HG02870 (cell line): ENCODE measurements at regions not wholly inside any gene's neighbourhood (a gene's known extent, or its start where the extent isn't known, plus 50 kb on each side); places are given as distances from the start of the nearest gene placed in this dataset.
A peak's percentile ranks its signal among the peaks of the same experiment; 100 is the strongest.
"Not testable (repeated sequence)": the region's sequence is repeated elsewhere in the genome, so short reads cannot be mapped to it uniquely, and the experiment has no call there.

Experiments
- ATAC-seq: cut with Tn5 transposase; IDR thresholded peaks from one replicate; pipeline ENCODE4 v1.9.1; 2021; ENCODE audit warnings: mild to moderate bottlenecking, moderate library complexity; ENCODE audit not compliant: unreplicated experiment

GRCh38 chr2:22902662-22903165 lies 482.3 kb upstream of the KLHL29 start:
- ATAC-seq = no peak

GRCh38 chr2:22903616-22904015 lies 481.4 kb upstream of the KLHL29 start:
- ATAC-seq = no peak

- peak; percentile 76 for ATAC-seq
These were observed 480.8 kb upstream of the KLHL29 start for GRCh38 chr2:22904126-22904684.

GRCh38 chr2:22907330-22907729 lies 477.6 kb upstream of the KLHL29 start:
- no peak for ATAC-seq

DNA sequence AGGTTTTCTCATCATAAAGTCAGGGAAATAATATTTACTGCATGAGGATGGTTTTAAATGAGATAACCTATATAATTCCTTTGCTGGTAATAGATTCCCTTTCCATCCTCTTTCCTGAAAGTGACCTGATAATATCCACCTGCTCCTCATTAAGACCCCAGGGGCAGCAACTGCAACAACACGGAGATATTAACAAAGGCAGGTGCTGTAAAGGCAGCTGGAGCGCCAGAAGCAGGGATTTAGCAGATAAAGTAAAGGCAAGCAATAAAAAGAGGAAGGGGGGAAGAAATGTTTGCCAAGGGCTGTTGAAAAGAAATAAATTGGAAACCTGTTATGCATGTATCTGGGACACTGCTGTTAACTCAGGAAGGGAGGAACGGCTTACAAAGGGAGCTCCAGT lies 472.6 kb upstream of the KLHL29 start:
- ATAC-seq = no peak

DNA sequence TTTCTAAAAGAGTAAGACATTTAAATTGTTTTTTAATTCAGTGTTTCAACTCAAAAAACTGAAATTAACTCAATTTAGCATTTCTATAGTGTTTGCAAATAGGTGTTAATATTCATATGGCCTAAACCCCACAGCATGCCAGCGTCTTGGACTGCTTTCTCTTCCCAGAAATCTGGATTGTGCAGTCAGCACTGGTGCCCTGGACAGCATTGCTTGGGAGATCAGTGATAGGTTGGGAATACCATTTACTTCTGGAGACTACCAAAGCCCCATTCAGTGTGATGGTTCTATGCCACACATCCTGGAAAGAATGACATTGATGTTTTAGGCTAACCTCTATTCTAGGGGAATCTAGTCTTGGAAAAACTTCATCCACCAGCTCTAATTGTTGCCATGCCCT lies 455.0 kb upstream of the KLHL29 start:
- ATAC-seq = no peak

DNA sequence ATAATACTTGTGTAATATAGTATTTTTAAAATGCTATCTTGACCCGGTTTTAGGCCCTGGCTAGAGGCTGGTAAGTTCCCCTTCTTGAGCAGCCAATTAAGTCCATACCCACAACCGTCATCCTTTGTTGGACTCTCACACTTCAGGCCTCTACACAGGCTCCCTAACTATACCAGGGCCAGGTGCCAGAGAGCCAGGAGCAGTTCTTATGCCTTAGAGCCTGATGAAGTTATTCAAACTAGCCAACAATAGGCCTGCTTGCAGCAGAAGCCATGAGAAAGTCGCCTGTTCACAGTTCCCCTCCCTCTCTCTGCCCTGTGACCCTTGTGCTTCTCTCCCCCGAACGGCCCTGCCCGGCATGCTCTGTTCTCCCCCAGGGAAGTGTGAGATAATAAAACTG lies 454.2 kb upstream of the KLHL29 start:
- no peak for ATAC-seq

GRCh38 chr2:22932288-22932687 lies 452.7 kb upstream of the KLHL29 start:
- no peak for ATAC-seq

DNA sequence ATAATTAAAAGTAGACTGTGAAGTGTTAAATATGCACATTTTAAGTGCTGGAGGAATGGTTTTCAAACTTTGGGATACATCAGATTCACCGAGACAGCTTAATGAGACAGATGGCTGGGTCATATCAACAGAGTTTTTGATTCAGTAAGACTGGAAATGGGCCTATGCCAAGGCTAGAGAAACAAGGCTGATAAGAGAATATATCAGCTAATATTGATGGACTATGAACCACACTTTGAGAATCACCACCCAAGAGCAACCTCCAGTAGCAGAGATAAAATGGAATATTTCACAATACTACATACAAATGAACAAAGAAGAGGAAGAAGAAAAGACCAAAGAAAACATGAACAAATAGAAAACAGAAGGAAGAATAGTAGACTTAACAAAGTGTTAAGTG lies 450.2 kb upstream of the KLHL29 start:
- ATAC-seq = no peak

DNA sequence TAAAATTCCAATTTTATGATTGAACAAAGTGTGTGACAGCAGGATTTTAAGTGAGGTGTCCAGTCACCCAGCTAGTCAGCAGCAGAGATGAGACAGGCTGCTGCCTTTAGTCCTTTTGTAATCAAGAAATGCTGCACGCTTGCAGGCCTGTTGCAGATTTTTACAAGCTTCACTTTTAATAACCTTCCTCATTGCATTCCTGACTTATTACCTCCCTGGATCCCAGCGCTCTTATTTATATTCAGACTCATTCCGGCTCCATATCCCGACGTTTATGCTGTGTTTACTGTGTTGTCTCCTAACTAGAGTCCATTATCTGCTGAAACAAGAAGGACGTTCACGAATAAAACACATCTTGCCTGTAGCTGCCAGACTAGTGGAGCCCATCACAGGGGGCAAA lies 442.5 kb upstream of the KLHL29 start:
- no peak for ATAC-seq

GRCh38 chr2:22944143-22944542 lies 440.8 kb upstream of the KLHL29 start:
- no peak for ATAC-seq

GRCh38 chr2:22946553-22946952 lies 438.4 kb upstream of the KLHL29 start:
- no peak for ATAC-seq

- no peak for ATAC-seq
These were observed 437.2 kb upstream of the KLHL29 start for GRCh38 chr2:22947741-22948140.

DNA sequence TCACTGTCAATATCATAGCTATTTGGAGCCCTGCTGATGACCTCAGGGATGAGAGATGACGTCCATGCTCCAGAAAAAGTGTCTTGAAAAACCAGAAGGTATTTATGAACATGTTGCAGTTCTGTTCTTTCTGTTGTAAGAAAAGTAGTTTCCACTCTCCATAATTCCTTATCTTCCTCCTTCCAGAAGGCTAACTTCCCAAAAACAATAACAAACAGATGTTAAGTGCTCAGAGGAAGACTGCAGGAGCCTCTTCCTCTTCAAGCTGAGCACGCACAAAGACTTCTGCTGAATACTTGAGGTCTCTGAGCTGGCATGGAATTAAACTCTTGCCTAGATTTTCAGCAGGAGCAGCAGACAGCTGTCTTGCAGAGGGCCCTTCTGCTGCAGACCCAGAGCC lies 434.5 kb upstream of the KLHL29 start:
- ATAC-seq = no peak

GRCh38 chr2:22952656-22953225 lies 432.2 kb upstream of the KLHL29 start:
- ATAC-seq = no peak

- no peak for ATAC-seq
These were observed 427.5 kb upstream of the KLHL29 start for GRCh38 chr2:22957446-22957845.

GRCh38 chr2:22958308-22958707 lies 426.7 kb upstream of the KLHL29 start:
- no peak for ATAC-seq

DNA sequence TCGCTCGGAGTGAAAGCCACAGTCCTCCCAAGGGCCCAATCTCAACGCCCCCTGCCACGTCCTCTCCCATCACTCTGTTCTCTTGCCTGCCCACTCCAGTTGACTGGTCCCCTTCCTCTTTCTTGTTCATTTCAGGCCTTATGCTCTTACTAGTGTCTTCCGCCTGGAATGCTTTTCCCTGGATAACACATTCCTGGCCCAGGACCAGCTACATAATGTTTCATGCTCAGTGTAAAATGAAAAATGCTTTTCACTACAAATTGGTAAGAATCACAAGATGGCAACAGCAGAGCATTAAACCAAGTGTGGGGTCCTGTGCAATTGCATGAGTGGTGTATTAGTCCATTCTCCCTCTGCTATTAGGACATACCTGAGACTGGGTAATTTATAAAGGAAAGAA lies 417.2 kb upstream of the KLHL29 start:
- no peak for ATAC-seq

DNA sequence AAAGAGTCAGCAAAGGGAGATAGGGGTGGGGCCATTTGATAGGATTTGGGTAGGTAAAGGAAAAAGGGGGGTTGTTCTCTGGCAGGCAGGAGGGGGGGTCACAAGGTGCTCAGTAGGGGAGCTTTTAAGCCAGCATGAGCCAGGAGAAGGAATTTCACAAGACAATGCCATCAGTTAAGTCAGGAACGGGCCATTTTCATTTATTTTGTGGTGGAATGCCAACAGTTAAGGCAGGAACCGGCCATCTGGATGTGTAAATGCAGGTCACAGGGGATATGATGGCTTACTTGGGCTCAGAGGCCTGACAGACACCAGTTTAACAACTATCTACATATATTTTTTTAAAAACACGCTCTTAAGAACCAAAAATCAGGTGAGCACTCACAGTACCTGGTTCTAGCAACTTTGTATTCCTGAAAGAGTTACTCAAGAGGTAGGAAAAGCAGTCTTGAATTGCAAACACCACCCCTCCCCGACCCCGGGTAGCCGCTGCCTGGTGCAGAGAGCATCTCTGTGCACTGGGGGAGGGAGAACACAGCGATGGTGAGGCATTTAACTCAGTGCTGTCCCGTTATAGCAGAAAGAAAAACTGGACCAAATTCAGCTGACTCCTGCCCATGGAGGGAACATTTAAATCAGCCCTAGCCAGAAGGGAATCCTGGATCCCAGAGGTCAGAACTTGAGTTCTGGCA lies 414.5 kb upstream of the KLHL29 start:
- no peak for ATAC-seq

DNA sequence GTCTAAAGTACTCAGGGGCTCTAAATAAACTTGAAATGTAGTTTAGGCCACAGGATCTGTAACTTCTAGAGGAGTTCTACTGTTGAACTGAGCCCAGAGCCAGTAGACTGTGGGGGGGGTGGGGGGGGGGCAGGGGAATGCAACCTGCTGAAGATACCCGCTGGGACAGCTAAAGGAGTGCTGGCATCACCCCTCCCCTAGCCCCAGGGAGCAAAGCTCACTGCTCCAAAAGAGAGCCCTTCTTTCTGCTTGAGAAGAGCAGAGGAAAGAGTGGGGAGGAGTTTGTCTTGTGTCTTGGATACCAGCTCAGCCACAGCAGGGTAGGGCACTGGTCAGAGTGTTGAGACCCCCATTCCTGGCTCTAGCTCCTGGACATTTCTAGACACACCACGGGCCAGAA lies 414.0 kb upstream of the KLHL29 start:
- ATAC-seq = no peak

- no peak for ATAC-seq
These were observed 403.2 kb upstream of the KLHL29 start for GRCh38 chr2:22981785-22982184.

- not testable (repeated sequence) for ATAC-seq
These were observed 400.8 kb upstream of the KLHL29 start for GRCh38 chr2:22984152-22984551.
